ENCODE measurements at regions not wholly inside any gene's neighbourhood (a gene's known extent, or its start where the extent isn't known, plus 50 kb on each side); places are given as distances from the start of the nearest gene placed in this dataset.

DNA sequence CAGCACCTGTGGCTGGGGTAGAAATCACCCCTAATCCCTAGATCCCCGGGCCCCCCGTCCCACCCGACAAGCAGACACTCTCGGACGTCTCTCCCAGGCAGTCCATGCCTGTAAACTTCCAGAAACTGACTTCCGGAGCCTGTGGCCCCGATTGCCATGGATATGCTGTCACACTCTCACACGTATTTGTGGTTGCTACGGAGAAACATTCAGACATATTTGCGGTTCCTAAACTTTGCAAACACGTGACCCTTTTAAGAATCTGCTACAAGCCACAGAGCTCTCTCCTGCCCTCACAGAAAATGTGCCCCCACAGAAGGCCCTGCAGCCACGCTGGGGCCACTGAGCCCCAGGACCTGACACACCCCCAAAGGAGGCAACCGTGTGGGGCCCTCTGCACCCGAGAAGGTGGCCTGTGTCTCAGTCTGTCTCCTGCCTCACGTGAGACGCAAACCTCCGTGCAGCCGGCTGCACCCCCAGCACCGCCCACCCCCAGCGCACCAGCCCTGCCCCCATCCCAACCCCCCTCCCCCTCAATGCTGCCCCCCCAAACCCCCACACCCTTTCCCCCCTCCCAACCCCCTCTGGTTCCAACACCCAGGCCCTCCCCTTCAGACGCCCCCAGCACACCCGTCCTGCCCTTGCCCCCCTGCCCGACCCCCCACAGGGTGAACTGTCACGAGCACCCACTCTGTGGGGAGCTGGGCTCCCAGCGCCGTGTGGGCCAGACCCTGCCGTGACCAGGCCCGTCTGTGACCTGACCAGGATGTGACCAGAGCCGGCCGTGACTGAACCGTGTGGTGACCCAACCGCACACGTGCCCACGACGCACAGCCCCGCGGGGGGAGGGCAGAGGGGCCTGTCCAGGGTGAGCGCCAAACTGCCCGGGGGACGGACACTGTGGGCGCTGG lies 66.3 kb upstream of the METRNL start:
- TF ChIP-seq, protein P1, sequence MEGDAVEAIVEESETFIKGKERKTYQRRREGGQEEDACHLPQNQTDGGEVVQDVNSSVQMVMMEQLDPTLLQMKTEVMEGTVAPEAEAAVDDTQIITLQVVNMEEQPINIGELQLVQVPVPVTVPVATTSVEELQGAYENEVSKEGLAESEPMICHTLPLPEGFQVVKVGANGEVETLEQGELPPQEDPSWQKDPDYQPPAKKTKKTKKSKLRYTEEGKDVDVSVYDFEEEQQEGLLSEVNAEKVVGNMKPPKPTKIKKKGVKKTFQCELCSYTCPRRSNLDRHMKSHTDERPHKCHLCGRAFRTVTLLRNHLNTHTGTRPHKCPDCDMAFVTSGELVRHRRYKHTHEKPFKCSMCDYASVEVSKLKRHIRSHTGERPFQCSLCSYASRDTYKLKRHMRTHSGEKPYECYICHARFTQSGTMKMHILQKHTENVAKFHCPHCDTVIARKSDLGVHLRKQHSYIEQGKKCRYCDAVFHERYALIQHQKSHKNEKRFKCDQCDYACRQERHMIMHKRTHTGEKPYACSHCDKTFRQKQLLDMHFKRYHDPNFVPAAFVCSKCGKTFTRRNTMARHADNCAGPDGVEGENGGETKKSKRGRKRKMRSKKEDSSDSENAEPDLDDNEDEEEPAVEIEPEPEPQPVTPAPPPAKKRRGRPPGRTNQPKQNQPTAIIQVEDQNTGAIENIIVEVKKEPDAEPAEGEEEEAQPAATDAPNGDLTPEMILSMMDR (IDR thresholded peaks at IDR 0.05; ENCODE audit: extremely low read depth, missing control alignments) = no peak
- peak; percentile 70 for DNase-seq (ENCODE audit: low spot score)

DNA sequence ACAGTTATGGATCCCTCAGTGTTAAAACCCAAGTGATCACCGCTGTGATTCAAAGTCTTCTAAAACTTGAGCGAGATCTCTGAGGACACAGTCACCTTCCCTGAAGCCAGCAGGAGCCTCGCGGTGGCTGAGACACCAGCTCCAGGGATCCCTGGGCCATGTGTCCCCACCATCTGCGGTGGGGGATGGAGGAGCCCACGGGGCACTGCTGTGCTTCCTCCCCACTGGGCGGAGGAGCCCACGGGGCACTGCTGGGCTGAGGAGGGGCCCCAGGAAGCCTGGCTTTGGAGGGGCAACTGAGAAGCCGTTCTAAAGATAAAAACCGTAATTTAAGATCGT lies 65.7 kb upstream of the METRNL start:
- TF ChIP-seq, protein P1 (IDR thresholded peaks at IDR 0.05; ENCODE audit: extremely low read depth, missing control alignments) = no peak
- no peak for DNase-seq (ENCODE audit: low spot score)

DNA sequence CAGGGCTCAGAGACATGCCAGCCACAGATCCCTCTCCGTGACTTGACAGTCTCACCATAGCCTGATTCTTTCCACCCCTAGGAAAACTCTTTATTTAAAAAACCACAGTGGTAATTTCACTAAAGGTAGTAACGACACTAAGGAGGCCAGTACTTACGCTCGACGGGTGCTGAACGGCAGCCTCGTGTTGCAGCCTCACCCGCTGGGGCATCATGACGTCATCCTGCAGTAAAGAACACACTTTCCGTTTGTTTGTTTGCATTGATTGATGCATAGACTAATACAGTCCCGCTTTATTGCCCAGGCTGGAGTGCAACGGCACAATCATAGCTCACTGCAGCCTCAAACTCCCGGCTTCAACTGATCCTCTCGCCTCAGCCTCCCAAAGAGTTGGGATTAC lies 65.1 kb upstream of the METRNL start:
- TF ChIP-seq, protein P1 (IDR thresholded peaks at IDR 0.05; ENCODE audit: extremely low read depth, missing control alignments) = no peak
- DNase-seq (ENCODE audit: low spot score) = no peak

DNA sequence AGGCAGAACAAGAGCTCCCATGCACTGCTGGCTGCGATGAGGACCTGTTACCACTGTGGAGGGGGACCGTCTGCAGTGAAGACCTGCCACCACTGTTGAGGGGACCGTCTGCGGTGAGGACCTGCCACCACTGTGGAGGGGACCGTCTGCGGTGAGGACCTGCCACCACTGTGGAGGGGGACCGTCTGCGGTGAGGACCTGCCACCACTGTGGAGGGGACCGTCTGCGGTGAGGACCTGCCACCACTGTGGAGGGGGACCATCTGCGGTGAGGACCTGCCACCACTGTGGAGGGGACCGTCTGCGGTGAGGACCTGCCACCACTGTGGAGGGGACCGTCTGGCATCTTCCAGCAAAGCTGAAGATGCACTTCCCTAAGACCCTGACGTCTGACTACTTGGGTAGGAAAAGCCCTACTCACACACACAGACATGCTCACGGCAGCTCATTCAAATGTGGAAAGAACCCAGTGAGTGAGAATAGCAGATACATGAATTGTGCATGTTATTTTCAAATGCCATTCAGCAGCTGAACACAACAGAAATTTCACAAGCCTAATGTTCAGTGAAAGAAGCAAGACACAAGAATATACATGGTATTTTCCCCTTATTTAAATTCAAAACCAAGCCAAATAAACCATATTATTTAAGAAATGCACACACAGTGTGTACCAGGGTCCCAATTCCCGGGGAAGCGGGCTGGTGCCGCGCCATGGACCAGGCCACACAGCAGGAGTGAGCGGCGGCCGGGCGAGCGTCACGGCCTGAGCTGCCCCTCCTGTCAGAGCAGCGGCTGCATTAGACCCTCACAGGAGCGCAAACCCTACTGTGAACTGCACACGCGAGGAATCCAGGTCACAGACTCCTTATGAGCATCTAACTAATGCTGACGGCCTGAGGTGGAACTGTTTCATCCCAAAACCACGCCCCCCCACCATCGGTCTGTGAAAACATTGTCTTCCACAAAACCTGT lies 64.2 kb upstream of the METRNL start:
- TF ChIP-seq, protein P1 (IDR thresholded peaks at IDR 0.05; ENCODE audit: extremely low read depth, missing control alignments) = no peak
- DNase-seq (ENCODE audit: low spot score) = no peak

DNA sequence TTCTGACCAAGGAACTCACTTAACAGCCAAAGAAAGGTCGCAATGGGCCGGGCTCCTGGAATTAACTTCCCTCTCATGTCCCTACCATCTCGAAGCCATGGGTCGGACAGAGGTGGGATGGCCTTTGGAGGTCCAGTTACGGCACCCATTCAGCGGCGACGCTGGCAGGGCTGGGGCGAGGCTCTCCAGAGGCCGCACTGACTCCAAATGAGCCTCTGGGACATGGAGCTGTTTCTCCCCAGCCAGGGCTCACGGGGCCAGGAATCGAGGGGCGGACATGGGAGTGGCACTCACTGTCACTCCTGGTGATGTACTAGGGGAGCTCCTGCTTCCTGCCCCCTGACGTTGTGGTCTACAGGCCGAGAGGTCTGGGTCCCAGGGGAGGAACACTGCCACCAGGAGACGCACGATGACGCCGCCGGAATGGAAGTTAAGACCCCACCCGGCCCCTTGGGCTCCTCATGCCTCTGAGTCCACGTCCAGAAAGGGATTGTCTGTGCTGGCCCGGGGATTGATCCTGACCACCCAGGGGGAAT lies 60.7 kb upstream of the METRNL start:
- DNase-seq (ENCODE audit: low spot score) = no peak

DNA sequence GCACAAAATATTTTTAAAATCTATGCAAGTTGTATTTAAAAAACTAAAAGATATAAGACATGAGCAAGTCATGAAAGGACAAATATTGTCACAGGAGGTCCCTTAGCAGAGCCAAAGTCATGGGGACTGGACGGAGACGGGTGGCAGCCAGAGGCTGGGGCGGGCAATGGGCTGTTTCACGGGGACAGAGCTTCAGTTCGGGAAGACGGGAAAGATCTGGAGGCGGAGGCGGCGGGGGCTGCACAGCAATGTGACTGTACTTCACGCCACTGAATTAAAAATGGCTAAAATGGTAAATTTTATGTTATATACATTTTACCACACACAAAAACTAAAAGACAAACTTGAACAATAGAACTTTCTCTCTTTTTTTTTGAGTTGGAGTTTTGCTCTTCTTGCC lies 60.0 kb upstream of the METRNL start:
- TF ChIP-seq, protein P1 (IDR thresholded peaks at IDR 0.05; ENCODE audit: extremely low read depth, missing control alignments) = no peak
- DNase-seq (ENCODE audit: low spot score) = no peak

More for the DNA sequence above, 60.7 kb upstream of the METRNL start:
- TF ChIP-seq, protein P1 (IDR thresholded peaks at IDR 0.05; ENCODE audit: extremely low read depth, missing control alignments) = no peak

All from GM20000 (cell line).